Skeletal muscle cell (primary cell): ENCODE measurements at regions not wholly inside any gene's neighbourhood (a gene's known extent, or its start where the extent isn't known, plus 50 kb on each side); places are given as distances from the start of the nearest gene placed in this dataset.

Experiments used
- DNase-seq: peaks from one replicate; pipeline ENCODE4 v3.0.0-alpha.2; 2010; ENCODE audit warnings: low read depth
- H3K4me3 ChIP-seq: 2 replicates; pipeline ENCODE4 v1.5.1; 2011; ENCODE audit warnings: low read depth, mild to moderate bottlenecking, control low read depth, low read length, moderate library complexity

- no peak for DNase-seq
- H3K4me3 ChIP-seq = no peak overlapping the region
These were observed 123.5 kb upstream of the NDP start for GRCh38 chrX:44096666-44097065.

GRCh38 chrX:44094821-44095530 lies 121.8 kb upstream of the NDP start:
- H3K4me3 ChIP-seq = no peak overlapping the region
- DNase-seq = no peak

- no peak for DNase-seq
- H3K4me3 ChIP-seq = no peak overlapping the region
These were observed 120.2 kb upstream of the NDP start for GRCh38 chrX:44093431-44093830.

- DNase-seq = no peak
- H3K4me3 ChIP-seq = no peak overlapping the region
These were observed 119.6 kb upstream of the NDP start for GRCh38 chrX:44092778-44093177.

GRCh38 chrX:44088510-44089144 lies 115.4 kb upstream of the NDP start:
- H3K4me3 ChIP-seq = no peak overlapping the region

GRCh38 chrX:44085209-44085608 lies 112.0 kb upstream of the NDP start:
- no peak for DNase-seq
- no peak overlapping the region for H3K4me3 ChIP-seq

More at GRCh38 chrX:44088510-44089144, 115.4 kb upstream of the NDP start:
- no peak for DNase-seq

GRCh38 chrX:44082829-44083228 lies 109.6 kb upstream of the NDP start:
- H3K4me3 ChIP-seq = no peak overlapping the region
- no peak for DNase-seq

GRCh38 chrX:44080083-44080482 lies 106.9 kb upstream of the NDP start:
- no peak for DNase-seq
- no peak overlapping the region for H3K4me3 ChIP-seq

GRCh38 chrX:44072631-44073030 lies 99.4 kb upstream of the NDP start:
- DNase-seq = no peak
- H3K4me3 ChIP-seq = no peak overlapping the region

- H3K4me3 ChIP-seq = no peak overlapping the region
- DNase-seq = peak; percentile 48
These were observed 98.8 kb upstream of the NDP start for GRCh38 chrX:44071847-44072551.

GRCh38 chrX:44071070-44071645 lies 98.0 kb upstream of the NDP start:
- no peak for DNase-seq
- H3K4me3 ChIP-seq = no peak overlapping the region

- DNase-seq = no peak
- H3K4me3 ChIP-seq = no peak overlapping the region
These were observed 94.9 kb upstream of the NDP start for GRCh38 chrX:44068043-44068442.

- H3K4me3 ChIP-seq = no peak overlapping the region
- no peak for DNase-seq
These were observed 90.4 kb upstream of the NDP start for GRCh38 chrX:44063606-44064005.

GRCh38 chrX:44062840-44063239 lies 89.7 kb upstream of the NDP start:
- no peak overlapping the region for H3K4me3 ChIP-seq
- no peak for DNase-seq

GRCh38 chrX:44061968-44062614 lies 88.9 kb upstream of the NDP start:
- no peak overlapping the region for H3K4me3 ChIP-seq
- no peak for DNase-seq

- H3K4me3 ChIP-seq = no peak overlapping the region
- DNase-seq = no peak
These were observed 87.0 kb upstream of the NDP start for GRCh38 chrX:44060221-44060620.

- DNase-seq = no peak
- H3K4me3 ChIP-seq = no peak overlapping the region
These were observed 85.1 kb upstream of the NDP start for GRCh38 chrX:44058339-44058738.

GRCh38 chrX:44055638-44056037 lies 82.4 kb upstream of the NDP start:
- DNase-seq = no peak
- H3K4me3 ChIP-seq = no peak overlapping the region

GRCh38 chrX:44054863-44055601 lies 81.8 kb upstream of the NDP start:
- H3K4me3 ChIP-seq = no peak overlapping the region
- no peak for DNase-seq
